HEK293T (cell line): ENCODE measurements at regions not wholly inside any gene's neighbourhood (a gene's known extent, or its start where the extent isn't known, plus 50 kb on each side); places are given as distances from the start of the nearest gene placed in this dataset.

ENCODE experiments used
- ARNT ChIP-seq: fragments of 450-650 bp; IDR thresholded peaks from 2 replicates; pipeline ENCODE4 v1.6.1; 2017; ENCODE audit warnings: mild to moderate bottlenecking
- BHLHE40 ChIP-seq: fragments of 450-650 bp; IDR thresholded peaks from 2 replicates; pipeline ENCODE4 v1.6.1; 2016; ENCODE audit warnings: mild to moderate bottlenecking, moderate library complexity, borderline replicate concordance
- ELF4 ChIP-seq: fragments of 450-650 bp; IDR thresholded peaks from 2 replicates; pipeline ENCODE4 v1.6.1; 2017; ENCODE audit warnings: antibody characterized with exemption
- FOXM1 ChIP-seq: fragments of 450-650 bp; IDR thresholded peaks from 2 replicates; pipeline ENCODE4 v1.6.1; 2017; ENCODE audit warnings: mild to moderate bottlenecking, borderline replicate concordance
- LEF1 ChIP-seq: fragments of 450-650 bp; IDR thresholded peaks from 2 replicates; pipeline ENCODE4 v1.6.1; 2017; ENCODE audit warnings: mild to moderate bottlenecking, borderline replicate concordance
- SP1 ChIP-seq: fragments of 450-650 bp; IDR thresholded peaks from 2 replicates; pipeline ENCODE4 v1.6.1; 2017
- ZNF384 ChIP-seq: fragments of 450-650 bp; IDR thresholded peaks from 2 replicates; pipeline ENCODE4 v1.6.1; 2016

DNA sequence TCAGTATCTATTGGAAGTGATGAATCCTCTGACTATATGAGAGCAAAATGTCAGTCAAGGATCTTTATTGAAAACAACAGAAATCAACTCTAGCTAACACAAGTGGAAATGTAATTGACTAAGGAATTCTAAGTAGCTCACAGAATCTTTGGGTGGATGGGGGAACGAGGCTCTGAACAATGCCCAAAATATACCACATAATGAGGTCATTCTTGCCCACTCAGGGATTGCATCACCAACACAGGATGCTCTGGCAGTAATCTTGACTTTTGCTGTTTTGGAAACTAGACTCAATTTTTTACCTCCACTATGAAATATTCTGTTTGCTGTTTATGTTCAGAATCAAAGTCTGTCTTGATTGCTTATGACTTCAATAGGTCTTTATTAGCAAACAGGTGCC lies 127.4 kb upstream of the UNC5C start:
- no peak for TF ChIP-seq LEF1
- TF ChIP-seq ARNT, result no peak
- TF ChIP-seq ZNF384, result no peak
- TF ChIP-seq SP1, result no peak
- no peak for TF ChIP-seq ELF4
- TF ChIP-seq FOXM1, result no peak
- TF ChIP-seq BHLHE40, result no peak
